ENCODE measurements at regions not wholly inside any gene's neighbourhood (a gene's known extent, or its start where the extent isn't known, plus 50 kb on each side); places are given as distances from the start of the nearest gene placed in this dataset.

DNA sequence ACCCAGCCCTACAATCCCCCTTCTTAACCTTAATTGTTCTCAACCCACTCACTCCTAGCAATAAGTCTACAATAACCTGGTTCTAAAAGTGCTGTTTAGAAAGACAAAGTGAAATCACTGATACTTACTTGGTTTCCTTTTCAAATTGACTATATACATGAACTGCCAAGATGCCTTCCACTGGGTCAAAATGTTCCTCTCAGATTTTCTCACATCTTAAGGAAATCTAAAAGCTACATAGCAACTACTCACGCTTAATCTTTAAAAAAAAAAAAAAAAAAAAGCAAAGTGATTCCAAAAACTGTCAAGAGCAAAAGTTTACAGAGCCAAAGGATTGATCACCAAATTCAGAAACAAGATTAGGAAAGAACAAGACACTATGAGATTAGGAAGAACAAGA, 68.7 kb upstream of the MAP4 start (continued):
- TF ChIP-seq CTCF (conservative IDR thresholded peaks at IDR 0.05; ENCODE audit: low read depth in 2 of 2) (no peak), EZH2phosphoT487 (IDR thresholded peaks at IDR 0.05; ENCODE audit: unreplicated experiment) (no peak), CREB1 (CRISPR knock-in tag; IDR thresholded peaks at IDR 0.05; ENCODE audit: low read depth) (no peak), ZNF114 (CRISPR knock-in tag; IDR thresholded peaks at IDR 0.05) (no peak), JUNB (IDR thresholded peaks at IDR 0.05; ENCODE audit: unreplicated experiment) (no peak)
- TF ChIP-seq, protein P1, sequence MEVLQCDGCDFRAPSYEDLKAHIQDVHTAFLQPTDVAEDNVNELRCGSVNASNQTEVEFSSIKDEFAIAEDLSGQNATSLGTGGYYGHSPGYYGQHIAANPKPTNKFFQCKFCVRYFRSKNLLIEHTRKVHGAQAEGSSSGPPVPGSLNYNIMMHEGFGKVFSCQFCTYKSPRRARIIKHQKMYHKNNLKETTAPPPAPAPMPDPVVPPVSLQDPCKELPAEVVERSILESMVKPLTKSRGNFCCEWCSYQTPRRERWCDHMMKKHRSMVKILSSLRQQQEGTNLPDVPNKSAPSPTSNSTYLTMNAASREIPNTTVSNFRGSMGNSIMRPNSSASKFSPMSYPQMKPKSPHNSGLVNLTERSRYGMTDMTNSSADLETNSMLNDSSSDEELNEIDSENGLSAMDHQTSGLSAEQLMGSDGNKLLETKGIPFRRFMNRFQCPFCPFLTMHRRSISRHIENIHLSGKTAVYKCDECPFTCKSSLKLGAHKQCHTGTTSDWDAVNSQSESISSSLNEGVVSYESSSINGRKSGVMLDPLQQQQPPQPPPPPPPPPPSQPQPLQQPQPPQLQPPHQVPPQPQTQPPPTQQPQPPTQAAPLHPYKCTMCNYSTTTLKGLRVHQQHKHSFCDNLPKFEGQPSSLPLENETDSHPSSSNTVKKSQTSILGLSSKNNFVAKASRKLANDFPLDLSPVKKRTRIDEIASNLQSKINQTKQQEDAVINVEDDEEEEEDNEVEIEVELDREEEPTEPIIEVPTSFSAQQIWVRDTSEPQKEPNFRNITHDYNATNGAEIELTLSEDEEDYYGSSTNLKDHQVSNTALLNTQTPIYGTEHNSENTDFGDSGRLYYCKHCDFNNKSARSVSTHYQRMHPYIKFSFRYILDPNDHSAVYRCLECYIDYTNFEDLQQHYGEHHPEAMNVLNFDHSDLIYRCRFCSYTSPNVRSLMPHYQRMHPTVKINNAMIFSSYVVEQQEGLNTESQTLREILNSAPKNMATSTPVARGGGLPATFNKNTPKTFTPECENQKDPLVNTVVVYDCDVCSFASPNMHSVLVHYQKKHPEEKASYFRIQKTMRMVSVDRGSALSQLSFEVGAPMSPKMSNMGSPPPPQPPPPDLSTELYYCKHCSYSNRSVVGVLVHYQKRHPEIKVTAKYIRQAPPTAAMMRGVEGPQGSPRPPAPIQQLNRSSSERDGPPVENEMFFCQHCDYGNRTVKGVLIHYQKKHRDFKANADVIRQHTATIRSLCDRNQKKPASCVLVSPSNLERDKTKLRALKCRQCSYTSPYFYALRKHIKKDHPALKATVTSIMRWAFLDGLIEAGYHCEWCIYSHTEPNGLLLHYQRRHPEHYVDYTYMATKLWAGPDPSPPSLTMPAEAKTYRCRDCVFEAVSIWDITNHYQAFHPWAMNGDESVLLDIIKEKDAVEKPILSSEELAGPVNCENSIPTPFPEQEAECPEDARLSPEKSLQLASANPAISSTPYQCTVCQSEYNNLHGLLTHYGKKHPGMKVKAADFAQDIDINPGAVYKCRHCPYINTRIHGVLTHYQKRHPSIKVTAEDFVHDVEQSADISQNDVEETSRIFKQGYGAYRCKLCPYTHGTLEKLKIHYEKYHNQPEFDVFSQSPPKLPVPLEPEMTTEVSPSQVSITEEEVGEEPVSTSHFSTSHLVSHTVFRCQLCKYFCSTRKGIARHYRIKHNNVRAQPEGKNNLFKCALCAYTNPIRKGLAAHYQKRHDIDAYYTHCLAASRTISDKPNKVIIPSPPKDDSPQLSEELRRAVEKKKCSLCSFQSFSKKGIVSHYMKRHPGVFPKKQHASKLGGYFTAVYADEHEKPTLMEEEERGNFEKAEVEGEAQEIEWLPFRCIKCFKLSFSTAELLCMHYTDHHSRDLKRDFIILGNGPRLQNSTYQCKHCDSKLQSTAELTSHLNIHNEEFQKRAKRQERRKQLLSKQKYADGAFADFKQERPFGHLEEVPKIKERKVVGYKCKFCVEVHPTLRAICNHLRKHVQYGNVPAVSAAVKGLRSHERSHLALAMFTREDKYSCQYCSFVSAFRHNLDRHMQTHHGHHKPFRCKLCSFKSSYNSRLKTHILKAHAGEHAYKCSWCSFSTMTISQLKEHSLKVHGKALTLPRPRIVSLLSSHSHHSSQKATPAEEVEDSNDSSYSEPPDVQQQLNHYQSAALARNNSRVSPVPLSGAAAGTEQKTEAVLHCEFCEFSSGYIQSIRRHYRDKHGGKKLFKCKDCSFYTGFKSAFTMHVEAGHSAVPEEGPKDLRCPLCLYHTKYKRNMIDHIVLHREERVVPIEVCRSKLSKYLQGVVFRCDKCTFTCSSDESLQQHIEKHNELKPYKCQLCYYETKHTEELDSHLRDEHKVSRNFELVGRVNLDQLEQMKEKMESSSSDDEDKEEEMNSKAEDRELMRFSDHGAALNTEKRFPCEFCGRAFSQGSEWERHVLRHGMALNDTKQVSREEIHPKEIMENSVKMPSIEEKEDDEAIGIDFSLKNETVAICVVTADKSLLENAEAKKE (CRISPR knock-in tag; IDR thresholded peaks at IDR 0.05): no peak

GRCh38 chr3:48084170-48084569, 68.0 kb upstream of the MAP4 start:
- Histone ChIP-seq H3K4me1 (ENCODE audit: insufficient read depth) (peaks cover 15% of the 10 kb centered on the region), H3K9me2 (ENCODE audit: insufficient read depth) (no peaks in the 10 kb centered on the region), H3K36me3 (ENCODE audit: insufficient read depth) (no peaks in the 10 kb centered on the region), H4K20me1 (replicated peaks; ENCODE audit: insufficient read depth) (peaks cover 29% of the 10 kb centered on the region), H3K4me3 (no peak overlapping the region), H3K27ac (ENCODE audit: low read depth) (0 out of 2 replicates have a peak overlapping the region, but pooled peaks have one; percentile 21), H3F3A (replicated peaks; ENCODE audit: low read depth) (no peaks in the 10 kb centered on the region; the same call in 1 of the 2 replicates), H3K79me2 (replicated peaks; ENCODE audit: insufficient read depth) (peaks cover 92% of the 10 kb centered on the region), H2AFZ (no peak overlapping the region), H3K27me3 (ENCODE audit: insufficient read depth) (no peaks in the 10 kb centered on the region), H3K4me2 (no peak overlapping the region)
- no peaks in the 10 kb centered on the region for H3K9me3 Mint-ChIP-seq
- H3K4me3 Mint-ChIP-seq: no peak overlapping the region
- no peaks in the 10 kb centered on the region for H3K27me3 Mint-ChIP-seq (ENCODE audit: insufficient read depth, low read depth, poor library complexity)
- peaks cover 13% of the 10 kb centered on the region for H3K36me3 Mint-ChIP-seq (ENCODE audit: low read depth)
- DNase-seq (ENCODE audit: low spot score): no peak
- TF ChIP-seq JUNB (IDR thresholded peaks at IDR 0.05; ENCODE audit: unreplicated experiment): no peak
- no peak for TF ChIP-seq EZH2phosphoT487 (IDR thresholded peaks at IDR 0.05; ENCODE audit: unreplicated experiment)
- TF ChIP-seq, protein P2, sequence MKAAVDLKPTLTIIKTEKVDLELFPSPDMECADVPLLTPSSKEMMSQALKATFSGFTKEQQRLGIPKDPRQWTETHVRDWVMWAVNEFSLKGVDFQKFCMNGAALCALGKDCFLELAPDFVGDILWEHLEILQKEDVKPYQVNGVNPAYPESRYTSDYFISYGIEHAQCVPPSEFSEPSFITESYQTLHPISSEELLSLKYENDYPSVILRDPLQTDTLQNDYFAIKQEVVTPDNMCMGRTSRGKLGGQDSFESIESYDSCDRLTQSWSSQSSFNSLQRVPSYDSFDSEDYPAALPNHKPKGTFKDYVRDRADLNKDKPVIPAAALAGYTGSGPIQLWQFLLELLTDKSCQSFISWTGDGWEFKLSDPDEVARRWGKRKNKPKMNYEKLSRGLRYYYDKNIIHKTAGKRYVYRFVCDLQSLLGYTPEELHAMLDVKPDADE (IDR thresholded peaks at IDR 0.05): no peak
- TF ChIP-seq NANOG (IDR thresholded peaks at IDR 0.05; ENCODE audit: borderline replicate concordance): no peak
- H3K4me1 Mint-ChIP-seq: peaks cover 13% of the 10 kb centered on the region
- no peak overlapping the region for H3K27ac Mint-ChIP-seq
- no peak for ATAC-seq
